ENCODE measurements at regions not wholly inside any gene's neighbourhood (a gene's known extent, or its start where the extent isn't known, plus 50 kb on each side); places are given as distances from the start of the nearest gene placed in this dataset.

- TF ChIP-seq REST (IDR thresholded peaks at IDR 0.05; ENCODE audit: unreplicated experiment) (no peak), ZNF331 (CRISPR knock-in tag; IDR thresholded peaks at IDR 0.05; ENCODE audit: low read depth) (no peak), JUNB (IDR thresholded peaks at IDR 0.05; ENCODE audit: unreplicated experiment) (no peak)
Observed at GRCh38 chr11:19393941-19394340, 153.2 kb upstream of the E2F8 start (continued).

- no peak overlapping the region for H3K4me3 ChIP-seq
- no peaks in the 10 kb centered on the region for H3K36me3 ChIP-seq (ENCODE audit: insufficient read depth)
- peaks cover 11% of the 10 kb centered on the region; the same call in 1 of the 2 replicates for H3K9me2 ChIP-seq (ENCODE audit: insufficient read depth)
- no peaks in the 10 kb centered on the region for H3K4me1 ChIP-seq (ENCODE audit: insufficient read depth)
- Mint-ChIP-seq H3K27ac (no peak overlapping the region), H3K27me3 (ENCODE audit: insufficient read depth, low read depth, poor library complexity) (peaks cover 2% of the 10 kb centered on the region), H3K4me3 (no peak overlapping the region), H3K4me1 (peaks cover 14% of the 10 kb centered on the region; the same call in 2 of the 3 replicates), H3K36me3 (ENCODE audit: low read depth) (no peaks in the 10 kb centered on the region), H3K9me3 (peaks cover 5% of the 10 kb centered on the region; the same call in 1 of the 3 replicates)
- no peak overlapping the region for H3K27ac ChIP-seq (ENCODE audit: low read depth)
- no peak overlapping the region for H2AFZ ChIP-seq
- H3K4me2 ChIP-seq: no peak overlapping the region
- DNase-seq (ENCODE audit: low spot score) (no peak), ATAC-seq (no peak)
- no peaks in the 10 kb centered on the region for H3F3A ChIP-seq (replicated peaks; ENCODE audit: low read depth)
- H3K27me3 ChIP-seq (ENCODE audit: insufficient read depth): no peaks in the 10 kb centered on the region
- H4K20me1 ChIP-seq (replicated peaks; ENCODE audit: insufficient read depth): no peaks in the 10 kb centered on the region
- H3K79me2 ChIP-seq (replicated peaks; ENCODE audit: insufficient read depth): no peaks in the 10 kb centered on the region
- TF ChIP-seq EZH2phosphoT487 (IDR thresholded peaks at IDR 0.05; ENCODE audit: unreplicated experiment) (no peak), ZNF114 (CRISPR knock-in tag; IDR thresholded peaks at IDR 0.05) (no peak), CTCF (conservative IDR thresholded peaks at IDR 0.05; ENCODE audit: low read depth in 2 of 2) (no peak), CREB1 (CRISPR knock-in tag; IDR thresholded peaks at IDR 0.05; ENCODE audit: low read depth) (no peak), JUNB (IDR thresholded peaks at IDR 0.05; ENCODE audit: unreplicated experiment) (no peak), REST (IDR thresholded peaks at IDR 0.05; ENCODE audit: unreplicated experiment) (no peak), EZH2 (IDR thresholded peaks at IDR 0.05; ENCODE audit: low read depth, unreplicated experiment) (no peak), ZNF331 (CRISPR knock-in tag; IDR thresholded peaks at IDR 0.05; ENCODE audit: low read depth) (no peak), NANOG (IDR thresholded peaks at IDR 0.05; ENCODE audit: borderline replicate concordance) (no peak), POLR2AphosphoS5 (IDR thresholded peaks at IDR 0.05; ENCODE audit: low read depth) (no peak), STAT1 (IDR thresholded peaks at IDR 0.05; ENCODE audit: unreplicated experiment) (no peak), ETS1 (IDR thresholded peaks at IDR 0.05) (no peak)
Observed at GRCh38 chr11:19392847-19393518, 152.2 kb upstream of the E2F8 start.
